ENCODE measurements at regions not wholly inside any gene's neighbourhood (a gene's known extent, or its start where the extent isn't known, plus 50 kb on each side); places are given as distances from the start of the nearest gene placed in this dataset.

- H3K4me3 ChIP-seq: no peak overlapping the region
- intact Hi-C loops (cut with DNase I): no loop called here
- H3K27ac ChIP-seq: no peak overlapping the region
- no peak for DNase-seq
- H3K27me3 ChIP-seq: no peaks in the 10 kb centered on the region
- H3K4me1 ChIP-seq (replicated peaks in 1 of 2): no peaks in the 10 kb centered on the region
- no peaks in the 10 kb centered on the region for H3K36me3 ChIP-seq (replicated peaks in 1 of 2)
- no peak for TF ChIP-seq CTCF (IDR thresholded peaks at IDR 0.05)
- TF ChIP-seq POLR2A (IDR thresholded peaks at IDR 0.05): no peak
- WGBS, 4 donors: 56 to 84% (median 73%) methylated on average over 3 of the region's 3 CpGs
- no peaks in the 10 kb centered on the region for H3K9me3 ChIP-seq (replicated peaks in 1 of 3)
These were observed 1416.0 kb upstream of the ALCAM start for GRCh38 chr3:103950676-103951075.

- 91 to 94% (median 94%) methylated on average over 2 of the region's 2 CpGs for WGBS, 4 donors
These were observed 1412.9 kb upstream of the ALCAM start for GRCh38 chr3:103953796-103954195.

GRCh38 chr3:103960819-103961218, 1405.9 kb upstream of the ALCAM start:
- no peaks in the 10 kb centered on the region for H3K36me3 ChIP-seq (replicated peaks in 1 of 2)
- DNase-seq: no peak
- intact Hi-C loops (cut with DNase I): no loop called here

More at GRCh38 chr3:103953796-103954195, 1412.9 kb upstream of the ALCAM start:
- Histone ChIP-seq H3K27ac (no peak overlapping the region), H3K4me1 (replicated peaks in 1 of 2) (no peaks in the 10 kb centered on the region), H3K36me3 (replicated peaks in 1 of 2) (no peaks in the 10 kb centered on the region), H3K9me3 (replicated peaks in 1 of 3) (no peaks in the 10 kb centered on the region), H3K27me3 (no peaks in the 10 kb centered on the region), H3K4me3 (no peak overlapping the region)
- no peak for DNase-seq
- TF ChIP-seq POLR2A (IDR thresholded peaks at IDR 0.05) (no peak), CTCF (IDR thresholded peaks at IDR 0.05) (no peak)
- intact Hi-C loops (cut with DNase I): no loop called here

GRCh38 chr3:103963599-103963998, 1403.1 kb upstream of the ALCAM start:
- no peak for TF ChIP-seq POLR2A (IDR thresholded peaks at IDR 0.05)
- TF ChIP-seq CTCF (IDR thresholded peaks at IDR 0.05): no peak
- H3K4me3 ChIP-seq: no peak overlapping the region

More at GRCh38 chr3:103960819-103961218, 1405.9 kb upstream of the ALCAM start:
- Histone ChIP-seq H3K4me3 (no peak overlapping the region), H3K27me3 (no peaks in the 10 kb centered on the region), H3K9me3 (replicated peaks in 1 of 3) (no peaks in the 10 kb centered on the region), H3K27ac (no peak overlapping the region), H3K4me1 (replicated peaks in 1 of 2) (no peaks in the 10 kb centered on the region)
- TF ChIP-seq POLR2A (IDR thresholded peaks at IDR 0.05) (no peak), CTCF (IDR thresholded peaks at IDR 0.05) (no peak)

More at GRCh38 chr3:103963599-103963998, 1403.1 kb upstream of the ALCAM start:
- 70 to 87% (median 78%) methylated on average over 2 of the region's 2 CpGs for WGBS, 4 donors
- no peaks in the 10 kb centered on the region for H3K27me3 ChIP-seq
- H3K27ac ChIP-seq: no peak overlapping the region
- intact Hi-C loops (cut with DNase I): no loop called here
- no peaks in the 10 kb centered on the region for H3K9me3 ChIP-seq (replicated peaks in 1 of 3)
- no peaks in the 10 kb centered on the region for H3K4me1 ChIP-seq (replicated peaks in 1 of 2)
- no peak for DNase-seq
- H3K36me3 ChIP-seq (replicated peaks in 1 of 2): no peaks in the 10 kb centered on the region
